Esophagus squamous epithelium (tissue), 5 donors: ENCODE measurements at regions not wholly inside any gene's neighbourhood (a gene's known extent, or its start where the extent isn't known, plus 50 kb on each side); places are given as distances from the start of the nearest gene placed in this dataset.

ENCODE experiments used
- DNase-seq: peaks from one replicate; lab custom pipeline; 2025; lab: John Stamatoyannopoulos, UW
- H3K27ac ChIP-seq, 4 donors: fragments of 200-600 bp; sonication (generic); one replicate each; pipeline ENCODE4 v1.5.1; 2016 to 2019; ENCODE audit warnings: mild to moderate bottlenecking in 1 of 4
- H3K27me3 ChIP-seq, 4 donors: fragments of 200-600 bp; sonication (generic); 1 replicate in 3 of 4; 2 replicates in 1 of 4; pipeline versions ENCODE4 v1.5.1 to v1.6.0; 2017 to 2021; ENCODE audit warnings: antibody characterized with exemption in 1 of 4
- H3K36me3 ChIP-seq, 3 donors: fragments of 200-600 bp; sonication (generic); one replicate each; pipeline ENCODE4 v1.5.1; 2016 to 2019
- H3K4me1 ChIP-seq, 3 donors: fragments of 200-600 bp; sonication (generic); one replicate each; pipeline ENCODE4 v1.5.1; 2017 to 2019
- H3K4me3 ChIP-seq, 4 donors: fragments of 200-600 bp; sonication (generic); 1 replicate in 3 of 4; 2 replicates in 1 of 4; pipeline ENCODE4 v1.5.1; 2016 to 2019; ENCODE audit warnings: mild to moderate bottlenecking in 2 of 4, moderate library complexity in 1 of 4
- H3K9me3 ChIP-seq, 3 donors: fragments of 200-600 bp; sonication (generic); one replicate each; pipeline ENCODE4 v1.5.1; 2016 to 2019
- CTCF ChIP-seq, 6 experiments: fragments of 450-650 bp in 4 of 6; fragments of 200-600 bp in 2 of 6; sonication (generic) in 2 of 6; IDR thresholded peaks; one replicate each; pipeline ENCODE4 v1.5.1; 2016 to 2019; ENCODE audit warnings: antibody characterized with exemption in 6 of 6, mild to moderate bottlenecking in 4 of 6, moderate library complexity in 4 of 6
- POLR2A ChIP-seq, 4 donors: fragments of 450-650 bp; IDR thresholded peaks; one replicate each; pipeline ENCODE4 v1.6.1; 2017; ENCODE audit warnings: antibody characterized with exemption in 4 of 4, mild to moderate bottlenecking in 4 of 4, moderate library complexity in 3 of 4
- WGBS, 2 donors: methylation state at CpG; one replicate each; pipeline ENCODE4 v1.1.5; 2018; 5-methylcytosine and 5-hydroxymethylcytosine counted together
- intact Hi-C: fragments of 100-400 bp; cut with DNase I; formaldehyde crosslinking; loops from one replicate; pipeline ENCODE4 v1.15.0; 2022
- donor health status: DM: yes; HTN: yes; CAD: no.

- H3K27me3 ChIP-seq: no peaks in the 10 kb centered on the region
- TF ChIP-seq POLR2A (IDR thresholded peaks at IDR 0.05): no peak
- TF ChIP-seq CTCF (IDR thresholded peaks at IDR 0.05): no peak
- no peak for DNase-seq
- WGBS, 2 donors: 59 to 78% methylated on average over 3 of the region's 3 CpGs
- H3K4me1 ChIP-seq: peaks cover 0 to 32% (median 2%) of the 10 kb centered on the region in 3 donors
- no peaks in the 10 kb centered on the region for H3K36me3 ChIP-seq
- intact Hi-C loops: no loop called here
- no peaks in the 10 kb centered on the region for H3K9me3 ChIP-seq
- H3K27ac ChIP-seq: no peak overlapping the region
- H3K4me3 ChIP-seq: no peak overlapping the region
Observed at GRCh38 chr16:80107900-80108299, 432.9 kb upstream of the DYNLRB2 start.

- no peak for TF ChIP-seq CTCF (IDR thresholded peaks at IDR 0.05)
- TF ChIP-seq POLR2A (IDR thresholded peaks at IDR 0.05): no peak
- intact Hi-C loops: no loop called here
- no peak for DNase-seq
- Histone ChIP-seq H3K36me3 (no peaks in the 10 kb centered on the region), H3K27ac (no peak overlapping the region), H3K4me1 (peaks cover 0 to 32% (median 2%) of the 10 kb centered on the region in 3 donors), H3K4me3 (no peak overlapping the region), H3K27me3 (no peaks in the 10 kb centered on the region), H3K9me3 (no peaks in the 10 kb centered on the region)
- WGBS, 2 donors: 88 to 94% methylated on average over 1 of the region's 1 CpG
Observed at GRCh38 chr16:80105751-80106150, 435.0 kb upstream of the DYNLRB2 start.

- TF ChIP-seq CTCF (IDR thresholded peaks at IDR 0.05) (no peak), POLR2A (IDR thresholded peaks at IDR 0.05) (no peak)
Observed at GRCh38 chr16:80105160-80105559, 435.6 kb upstream of the DYNLRB2 start.

GRCh38 chr16:80104401-80104800 is 436.4 kb upstream of the DYNLRB2 start:
- 68 to 77% methylated on average over 3 of the region's 3 CpGs for WGBS, 2 donors
- DNase-seq: no peak
- TF ChIP-seq CTCF (IDR thresholded peaks at IDR 0.05) (no peak), POLR2A (IDR thresholded peaks at IDR 0.05) (no peak)

More at GRCh38 chr16:80105160-80105559, 435.6 kb upstream of the DYNLRB2 start:
- H3K36me3 ChIP-seq: no peaks in the 10 kb centered on the region
- DNase-seq: no peak
- intact Hi-C loops: no loop called here
- peak overlapping the region in 3 of 4 donors; percentile 59 to 69 (median 65) for H3K27ac ChIP-seq
- peaks cover 0 to 32% (median 2%) of the 10 kb centered on the region in 3 donors for H3K4me1 ChIP-seq
- no peaks in the 10 kb centered on the region for H3K27me3 ChIP-seq
- 39 to 41% methylated on average over 5 of the region's 5 CpGs for WGBS, 2 donors
- no peak overlapping the region for H3K4me3 ChIP-seq
- no peaks in the 10 kb centered on the region for H3K9me3 ChIP-seq

GRCh38 chr16:80103463-80103862 is 437.3 kb upstream of the DYNLRB2 start:
- Histone ChIP-seq H3K4me1 (peaks cover 0 to 32% (median 2%) of the 10 kb centered on the region in 3 donors), H3K36me3 (no peaks in the 10 kb centered on the region), H3K9me3 (no peaks in the 10 kb centered on the region), H3K27ac (no peak overlapping the region), H3K27me3 (no peaks in the 10 kb centered on the region), H3K4me3 (no peak overlapping the region)
- intact Hi-C loops: no loop called here
- WGBS, 2 donors: 35 to 50% methylated on average over 6 to 7 of the region's 7 CpGs
- TF ChIP-seq POLR2A (IDR thresholded peaks at IDR 0.05) (no peak), CTCF (IDR thresholded peaks at IDR 0.05) (no peak)
- no peak for DNase-seq

More at GRCh38 chr16:80104401-80104800, 436.4 kb upstream of the DYNLRB2 start:
- Histone ChIP-seq H3K4me3 (no peak overlapping the region), H3K27ac (peak overlapping the region in 3 of 4 donors; percentile 59 to 69 (median 65)), H3K9me3 (no peaks in the 10 kb centered on the region), H3K36me3 (no peaks in the 10 kb centered on the region), H3K4me1 (peaks cover 0 to 32% (median 2%) of the 10 kb centered on the region in 3 donors), H3K27me3 (no peaks in the 10 kb centered on the region)
- intact Hi-C loops: no loop called here
